ENCODE measurements at regions not wholly inside any gene's neighbourhood (a gene's known extent, or its start where the extent isn't known, plus 50 kb on each side); places are given as distances from the start of the nearest gene placed in this dataset.

- DNase-seq = no peak
- no peak overlapping the region for H3K27ac ChIP-seq
- H3K9me3 ChIP-seq = no peaks in the 10 kb centered on the region
- TF ChIP-seq CTCF (IDR thresholded peaks at IDR 0.05) (no peak), POLR2A (IDR thresholded peaks at IDR 0.05) (no peak)
- H3K36me3 ChIP-seq = no peaks in the 10 kb centered on the region
- H3K4me3 ChIP-seq = no peak overlapping the region
- H3K27me3 ChIP-seq = no peaks in the 10 kb centered on the region
- intact Hi-C loops (cut with DNase I) = no loop called here
- 78 to 88% (median 81%) methylated on average over 3 of the region's 3 CpGs for WGBS, 3 donors
- H3K4me1 ChIP-seq (ENCODE audit: insufficient read depth) = no peaks in the 10 kb centered on the region
Observed at GRCh38 chr3:84566256-84566655, 392.5 kb upstream of the CADM2 start.

GRCh38 chr3:84567796-84568195 lies 391.0 kb upstream of the CADM2 start:
- Histone ChIP-seq H3K36me3 (no peaks in the 10 kb centered on the region), H3K27me3 (no peaks in the 10 kb centered on the region), H3K27ac (no peak overlapping the region), H3K4me3 (no peak overlapping the region), H3K4me1 (ENCODE audit: insufficient read depth) (no peaks in the 10 kb centered on the region), H3K9me3 (no peaks in the 10 kb centered on the region)
- intact Hi-C loops (cut with DNase I) = no loop called here
- WGBS, 3 donors = 85 to 95% (median 85%) methylated on average over 4 of the region's 4 CpGs
- DNase-seq = no peak
- TF ChIP-seq CTCF (IDR thresholded peaks at IDR 0.05) = no peak
- TF ChIP-seq EP300 (IDR thresholded peaks at IDR 0.05) = no peak
- TF ChIP-seq POLR2A (IDR thresholded peaks at IDR 0.05) = no peak

GRCh38 chr3:84573962-84574361 lies 384.8 kb upstream of the CADM2 start:
- H3K27ac ChIP-seq = no peak overlapping the region
- no peaks in the 10 kb centered on the region for H3K27me3 ChIP-seq
- WGBS, 3 donors = 76 to 100% (median 78%) methylated on average over 1 of the region's 1 CpG
- H3K36me3 ChIP-seq = no peaks in the 10 kb centered on the region
- TF ChIP-seq EP300 (IDR thresholded peaks at IDR 0.05) (no peak), CTCF (IDR thresholded peaks at IDR 0.05) (no peak), POLR2A (IDR thresholded peaks at IDR 0.05) (no peak)
- no peak overlapping the region for H3K4me3 ChIP-seq
- H3K9me3 ChIP-seq = no peaks in the 10 kb centered on the region
- H3K4me1 ChIP-seq (ENCODE audit: insufficient read depth) = no peaks in the 10 kb centered on the region
- intact Hi-C loops (cut with DNase I) = no loop called here
- DNase-seq = no peak

- Histone ChIP-seq H3K4me3 (no peak overlapping the region), H3K9me3 (no peaks in the 10 kb centered on the region), H3K27me3 (no peaks in the 10 kb centered on the region), H3K4me1 (ENCODE audit: insufficient read depth) (no peaks in the 10 kb centered on the region), H3K27ac (no peak overlapping the region), H3K36me3 (no peaks in the 10 kb centered on the region)
- no peak for TF ChIP-seq CTCF (IDR thresholded peaks at IDR 0.05)
- TF ChIP-seq EP300 (IDR thresholded peaks at IDR 0.05) = no peak
- no peak for TF ChIP-seq POLR2A (IDR thresholded peaks at IDR 0.05)
- 47 to 67% (median 55%) methylated on average over 2 of the region's 2 CpGs for WGBS, 3 donors
- intact Hi-C loops (cut with DNase I) = no loop called here
- DNase-seq = no peak
Observed at GRCh38 chr3:84586427-84586826, 372.4 kb upstream of the CADM2 start.
